ENCODE measurements at regions not wholly inside any gene's neighbourhood (a gene's known extent, or its start where the extent isn't known, plus 50 kb on each side); places are given as distances from the start of the nearest gene placed in this dataset.
A peak's percentile ranks its signal among the peaks of the same experiment; 100 is the strongest.

DNA sequence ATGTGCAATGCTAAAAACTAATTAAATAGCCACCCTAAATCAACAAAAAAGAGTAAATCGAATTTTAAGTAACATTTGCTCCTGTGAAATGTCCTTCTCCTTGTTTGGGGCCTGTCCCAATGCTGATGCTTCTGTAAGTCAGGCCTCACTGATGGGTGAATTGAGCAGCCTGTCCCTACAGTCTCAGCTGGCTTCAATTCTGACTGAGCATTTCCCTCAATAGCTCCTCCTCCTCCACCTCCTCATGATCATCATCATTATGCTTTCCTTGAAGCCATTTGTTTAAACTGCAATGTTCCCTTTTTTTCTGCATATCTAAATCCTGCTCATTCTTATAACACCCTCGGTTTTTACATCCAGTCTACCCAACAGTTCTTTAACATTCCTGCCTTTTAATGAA is 137.2 kb upstream of the CELF4 start:
- no peak overlapping the region for H3K4me3 ChIP-seq (ENCODE audit: low read depth, low read length)
- TF ChIP-seq, protein P1, sequence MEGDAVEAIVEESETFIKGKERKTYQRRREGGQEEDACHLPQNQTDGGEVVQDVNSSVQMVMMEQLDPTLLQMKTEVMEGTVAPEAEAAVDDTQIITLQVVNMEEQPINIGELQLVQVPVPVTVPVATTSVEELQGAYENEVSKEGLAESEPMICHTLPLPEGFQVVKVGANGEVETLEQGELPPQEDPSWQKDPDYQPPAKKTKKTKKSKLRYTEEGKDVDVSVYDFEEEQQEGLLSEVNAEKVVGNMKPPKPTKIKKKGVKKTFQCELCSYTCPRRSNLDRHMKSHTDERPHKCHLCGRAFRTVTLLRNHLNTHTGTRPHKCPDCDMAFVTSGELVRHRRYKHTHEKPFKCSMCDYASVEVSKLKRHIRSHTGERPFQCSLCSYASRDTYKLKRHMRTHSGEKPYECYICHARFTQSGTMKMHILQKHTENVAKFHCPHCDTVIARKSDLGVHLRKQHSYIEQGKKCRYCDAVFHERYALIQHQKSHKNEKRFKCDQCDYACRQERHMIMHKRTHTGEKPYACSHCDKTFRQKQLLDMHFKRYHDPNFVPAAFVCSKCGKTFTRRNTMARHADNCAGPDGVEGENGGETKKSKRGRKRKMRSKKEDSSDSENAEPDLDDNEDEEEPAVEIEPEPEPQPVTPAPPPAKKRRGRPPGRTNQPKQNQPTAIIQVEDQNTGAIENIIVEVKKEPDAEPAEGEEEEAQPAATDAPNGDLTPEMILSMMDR (IDR thresholded peaks at IDR 0.05; ENCODE audit: low read depth, low read length) = no peak
- TF ChIP-seq MYC (IDR thresholded peaks at IDR 0.05; ENCODE audit: low read depth, low read length) (no peak), MAX (IDR thresholded peaks at IDR 0.05; ENCODE audit: low read depth, low read length) (no peak), POLR2A (IDR thresholded peaks at IDR 0.05; ENCODE audit: extremely low read depth, insufficient read length) (no peak)
- DNase-seq (ENCODE audit: low read depth) = no peak

DNA sequence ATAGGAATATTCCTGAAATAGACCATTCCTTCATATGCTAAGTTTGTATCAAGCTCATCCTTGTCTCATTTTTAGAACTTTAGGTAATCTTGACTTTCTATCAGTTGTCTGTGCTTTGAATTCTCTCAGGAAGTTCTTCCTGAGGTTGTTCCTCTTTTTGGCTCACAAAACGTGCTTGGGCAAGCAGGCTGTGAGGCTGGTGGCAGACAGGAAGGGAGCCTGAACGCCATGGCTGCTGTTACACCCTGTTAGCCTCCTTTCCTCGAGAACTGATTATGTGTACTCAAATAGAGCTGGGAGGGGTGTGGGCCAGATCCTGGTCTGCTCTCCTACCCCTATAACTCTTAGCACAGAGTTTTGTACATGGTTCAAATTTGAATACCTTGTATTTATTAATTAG is 136.4 kb upstream of the CELF4 start:
- no peak for TF ChIP-seq POLR2A (IDR thresholded peaks at IDR 0.05; ENCODE audit: extremely low read depth, insufficient read length)
- peak; percentile 39 for TF ChIP-seq MAX (IDR thresholded peaks at IDR 0.05; ENCODE audit: low read depth, low read length)
- TF ChIP-seq MYC (IDR thresholded peaks at IDR 0.05; ENCODE audit: low read depth, low read length) = no peak
- TF ChIP-seq, protein P1 (IDR thresholded peaks at IDR 0.05; ENCODE audit: low read depth, low read length) = no peak
- no peak overlapping the region for H3K4me3 ChIP-seq (ENCODE audit: low read depth, low read length)
- peak; percentile 69 for DNase-seq (ENCODE audit: low read depth)

GRCh38 chr18:37698508-37699040 is 133.0 kb upstream of the CELF4 start:
- TF ChIP-seq POLR2A (IDR thresholded peaks at IDR 0.05; ENCODE audit: extremely low read depth, insufficient read length) (no peak), MYC (IDR thresholded peaks at IDR 0.05; ENCODE audit: low read depth, low read length) (no peak), MAX (IDR thresholded peaks at IDR 0.05; ENCODE audit: low read depth, low read length) (no peak)
- TF ChIP-seq, protein P1 (IDR thresholded peaks at IDR 0.05; ENCODE audit: low read depth, low read length) = no peak
- H3K4me3 ChIP-seq (ENCODE audit: low read depth, low read length) = no peak overlapping the region
- no peak for DNase-seq (ENCODE audit: low read depth)

GRCh38 chr18:37694516-37694915 is 128.9 kb upstream of the CELF4 start:
- DNase-seq (ENCODE audit: low read depth) = no peak
- no peak overlapping the region for H3K4me3 ChIP-seq (ENCODE audit: low read depth, low read length)
- no peak for TF ChIP-seq MAX (IDR thresholded peaks at IDR 0.05; ENCODE audit: low read depth, low read length)
- TF ChIP-seq MYC (IDR thresholded peaks at IDR 0.05; ENCODE audit: low read depth, low read length) = no peak
- TF ChIP-seq, protein P1 (IDR thresholded peaks at IDR 0.05; ENCODE audit: low read depth, low read length) = no peak
- TF ChIP-seq POLR2A (IDR thresholded peaks at IDR 0.05; ENCODE audit: extremely low read depth, insufficient read length) = no peak

GRCh38 chr18:37691162-37691561 is 125.6 kb upstream of the CELF4 start:
- H3K4me3 ChIP-seq (ENCODE audit: low read depth, low read length) = no peak overlapping the region
- no peak for DNase-seq (ENCODE audit: low read depth)
- no peak for TF ChIP-seq MAX (IDR thresholded peaks at IDR 0.05; ENCODE audit: low read depth, low read length)
- TF ChIP-seq, protein P1 (IDR thresholded peaks at IDR 0.05; ENCODE audit: low read depth, low read length) = no peak

DNA sequence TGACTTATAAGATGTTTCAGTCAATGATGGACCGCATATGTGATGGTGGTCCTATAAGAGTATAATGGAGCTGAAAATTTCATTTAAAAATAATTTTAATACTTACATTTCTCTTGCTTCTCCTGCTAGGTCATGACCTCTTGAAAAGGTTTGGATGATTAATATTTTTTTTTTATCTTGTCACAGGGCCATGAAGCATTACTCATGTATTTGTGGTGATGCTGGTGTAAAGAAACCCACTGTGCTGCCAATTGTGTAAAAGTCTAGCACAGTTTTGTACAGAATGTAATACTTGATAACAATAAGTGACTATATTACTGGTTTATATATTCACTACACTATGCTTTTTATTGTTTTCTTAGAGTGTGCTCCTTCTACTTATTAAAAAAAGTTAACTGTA is 124.2 kb upstream of the CELF4 start:
- H3K4me3 ChIP-seq (ENCODE audit: low read depth, low read length) = no peak overlapping the region
- no peak for DNase-seq (ENCODE audit: low read depth)
- TF ChIP-seq, protein P1 (IDR thresholded peaks at IDR 0.05; ENCODE audit: low read depth, low read length) = no peak
- no peak for TF ChIP-seq POLR2A (IDR thresholded peaks at IDR 0.05; ENCODE audit: extremely low read depth, insufficient read length)
- no peak for TF ChIP-seq MYC (IDR thresholded peaks at IDR 0.05; ENCODE audit: low read depth, low read length)
- TF ChIP-seq MAX (IDR thresholded peaks at IDR 0.05; ENCODE audit: low read depth, low read length) = no peak
